Bone marrow (tissue), 2 donors: ENCODE measurements at regions not wholly inside any gene's neighbourhood (a gene's known extent, or its start where the extent isn't known, plus 50 kb on each side); places are given as distances from the start of the nearest gene placed in this dataset.

Experiments
- DNase-seq, 2 donors: peaks; one replicate each; lab custom pipeline; 2025; lab: John Stamatoyannopoulos, UW

GRCh38 chr10:81784111-81784597, 90.8 kb upstream of the NRG3 start:
- DNase-seq = no peak

GRCh38 chr10:81792729-81793128, 82.3 kb upstream of the NRG3 start:
- DNase-seq = no peak

DNA sequence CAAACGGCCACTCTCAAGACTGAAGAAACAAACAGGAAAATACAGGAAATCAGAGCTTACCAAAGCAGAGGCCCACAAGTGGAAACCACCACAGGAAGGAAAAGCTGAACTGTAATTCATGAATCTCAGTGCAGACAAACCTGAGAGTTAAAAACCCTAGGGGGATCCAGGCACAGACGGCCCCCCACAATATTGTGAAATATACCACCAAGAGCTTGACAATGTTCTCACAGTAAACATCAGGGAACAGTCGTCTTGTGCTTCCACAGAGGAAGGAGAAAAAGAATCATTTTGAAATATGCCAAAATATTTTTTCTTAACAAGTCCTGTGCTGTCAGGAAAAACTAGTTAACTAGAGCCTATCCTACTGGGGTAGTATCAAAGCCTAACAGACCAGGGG, 68.2 kb upstream of the NRG3 start:
- DNase-seq = no peak

GRCh38 chr10:81814842-81815241, 60.2 kb upstream of the NRG3 start:
- no peak for DNase-seq

GRCh38 chr10:81817596-81818170, 57.3 kb upstream of the NRG3 start:
- DNase-seq = no peak

- DNase-seq = no peak
Measured at GRCh38 chr10:81820418-81820817, 54.6 kb upstream of the NRG3 start.
